Ovary (tissue), 7 donors: ENCODE measurements at regions not wholly inside any gene's neighbourhood (a gene's known extent, or its start where the extent isn't known, plus 50 kb on each side); places are given as distances from the start of the nearest gene placed in this dataset.
"Not testable (repeated sequence)": the region's sequence is repeated elsewhere in the genome, so short reads cannot be mapped to it uniquely, and the experiment has no call there.

ENCODE experiments used
- DNase-seq, 5 donors: peaks; one replicate each; pipeline ENCODE4 v3.0.0-alpha.2; 2019 to 2020
- H3K27ac ChIP-seq, 2 donors: fragments of 200-600 bp; one replicate each; pipeline versions ENCODE4 v1.5.1 to v1.8.0; 2019 to 2022
- H3K27me3 ChIP-seq: fragments of 200-600 bp; one replicate; pipeline ENCODE4 v1.8.0; 2022
- H3K36me3 ChIP-seq: fragments of 200-600 bp; sonication (generic); one replicate; pipeline ENCODE4 v1.5.1; 2019
- H3K4me1 ChIP-seq: one replicate; pipeline ENCODE4 v1.8.1; 2013; ENCODE audit warnings: mild to moderate bottlenecking, moderate library complexity; ENCODE audit not compliant: insufficient read depth
- H3K4me3 ChIP-seq: fragments of 200-600 bp; sonication (generic); one replicate; pipeline ENCODE4 v1.5.1; 2017
- H3K9me3 ChIP-seq, 2 donors: fragments of 200-600 bp in 1 of 2; sonication (generic) in 1 of 2; one replicate each; pipeline versions ENCODE4 v1.5.1 to v1.8.1; 2013 to 2019; ENCODE audit warnings: mild to moderate bottlenecking in 1 of 2, moderate library complexity in 1 of 2
- CTCF ChIP-seq, 3 donors: fragments of 450-650 bp in 2 of 3; fragments of 200-600 bp in 1 of 3; IDR thresholded peaks; one replicate each; pipeline versions ENCODE4 v1.5.1 to v1.8.0; 2016 to 2022; ENCODE audit warnings: antibody characterized with exemption in 3 of 3, mild to moderate bottlenecking in 1 of 3
- EP300 ChIP-seq: sonication (generic); formaldehyde crosslinking; IDR thresholded peaks from one replicate; pipeline ENCODE4 v1.6.1; 2017; ENCODE audit warnings: antibody characterized with exemption
- POLR2A ChIP-seq: fragments of 450-650 bp; IDR thresholded peaks from one replicate; pipeline ENCODE4 v1.6.1; 2017; ENCODE audit warnings: antibody characterized with exemption, mild to moderate bottlenecking, moderate library complexity
- WGBS, 3 donors: extraction: QIAGEN DNeasy Blood & Tissue Kit in 1 of 3; methylation state at CpG; one replicate each; pipeline versions ENCODE4 v1.1.5 to v1.1.7; 2013 to 2017; 5-methylcytosine and 5-hydroxymethylcytosine counted together
- intact Hi-C, 4 donors: fragments of 100-400 bp; cut with DNase I; formaldehyde crosslinking; loops; one replicate each; pipeline versions ENCODE4 v1.11.0 to v1.15.1; 2022 to 2023
- donor health status: DM: no; HTN: no; CAD: no; lungs with moderate emphysema.
- donor health status: DM: no; HTN: no; CAD: no.
- donor health status: Bipolar disorder and iron deficiency.
- donor health status: DM: no; HTN: no; CAD: no.
- donor health status: DM: yes; HTN: yes; CAD: no.

DNA sequence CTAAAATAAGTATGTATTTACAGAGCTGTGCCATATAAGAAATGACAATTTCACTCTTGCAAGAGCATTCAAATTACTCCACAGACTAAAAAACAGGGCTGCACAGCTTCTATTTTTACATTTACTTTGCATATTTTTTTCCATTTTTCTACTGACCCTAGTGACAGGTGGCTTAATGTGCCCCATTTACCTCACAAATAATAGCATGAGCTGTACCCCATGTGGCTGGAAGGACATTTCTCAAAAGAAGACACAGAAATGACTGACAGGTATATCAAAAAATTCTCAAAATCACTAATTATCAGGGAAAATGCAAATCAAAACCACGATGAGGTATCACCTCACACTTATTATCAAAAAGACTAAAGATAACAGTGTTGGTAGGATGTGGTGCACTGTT, 1128.6 kb downstream of the SLC16A7 start:
- no peaks in the 10 kb centered on the region for H3K36me3 ChIP-seq
- no peaks in the 10 kb centered on the region for H3K4me1 ChIP-seq
- H3K27me3 ChIP-seq, result no peaks in the 10 kb centered on the region
- no peak overlapping the region for H3K4me3 ChIP-seq
- intact Hi-C loops, result no loop called here
- no peaks in the 10 kb centered on the region for H3K9me3 ChIP-seq
- H3K27ac ChIP-seq, result no peak overlapping the region
- WGBS, 3 donors, result 49 to 72% (median 52%) methylated on average over 1 of the region's 1 CpG
- TF ChIP-seq EP300 (no peak), CTCF (IDR thresholded peaks at IDR 0.05) (no peak), POLR2A (no peak)
- DNase-seq, result no peak

DNA sequence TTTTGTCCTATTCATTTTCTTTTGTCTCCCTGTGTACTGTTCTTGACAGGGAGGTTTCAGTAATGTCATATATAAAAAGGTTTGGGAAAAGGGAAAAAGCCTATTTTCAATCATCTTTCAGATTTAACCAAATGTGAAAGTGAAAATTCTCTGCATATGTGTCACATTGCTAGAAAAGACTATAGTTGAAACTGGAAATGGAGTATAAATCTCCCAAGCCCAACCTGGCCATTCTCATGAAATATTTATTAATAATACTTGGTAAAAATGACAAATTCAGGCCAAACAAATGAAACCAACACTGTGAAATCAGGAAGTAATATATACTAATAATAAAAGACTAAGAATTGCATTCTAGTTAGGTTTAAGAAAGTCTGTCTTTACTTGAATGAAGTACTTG, 1129.2 kb downstream of the SLC16A7 start:
- Histone ChIP-seq H3K27ac (no peak overlapping the region), H3K9me3 (no peaks in the 10 kb centered on the region), H3K4me3 (no peak overlapping the region), H3K4me1 (no peaks in the 10 kb centered on the region), H3K27me3 (no peaks in the 10 kb centered on the region), H3K36me3 (no peaks in the 10 kb centered on the region)
- no peak for DNase-seq
- intact Hi-C loops, result no loop called here
- TF ChIP-seq POLR2A (no peak), CTCF (IDR thresholded peaks at IDR 0.05) (no peak), EP300 (no peak)

DNA sequence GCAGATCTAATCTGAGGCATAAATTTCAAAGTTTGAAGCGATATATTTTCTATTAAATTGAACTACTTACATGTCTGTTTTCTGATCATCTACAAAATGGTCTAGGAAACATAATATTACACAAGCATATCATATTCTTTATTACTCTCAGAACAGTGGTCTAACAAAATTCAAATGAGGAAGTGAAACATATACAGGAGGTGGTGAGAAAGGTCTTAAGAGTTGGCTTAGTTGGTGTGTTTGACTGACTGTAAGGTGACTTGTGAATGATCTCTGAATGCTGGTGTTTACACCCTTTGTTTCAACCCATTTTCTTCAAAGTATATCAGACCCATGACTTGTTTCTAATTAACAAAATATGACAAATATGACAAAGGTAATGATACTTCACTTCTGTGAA, 1156.8 kb downstream of the SLC16A7 start:
- Histone ChIP-seq H3K27ac (no peak overlapping the region), H3K4me3 (no peak overlapping the region), H3K36me3 (no peaks in the 10 kb centered on the region), H3K9me3 (no peaks in the 10 kb centered on the region), H3K4me1 (no peaks in the 10 kb centered on the region), H3K27me3 (no peaks in the 10 kb centered on the region)
- intact Hi-C loops, result no loop called here
- no peak for DNase-seq
- 51 to 97% (median 89%) methylated on average over 1 of the region's 1 CpG for WGBS, 3 donors
- no peak for TF ChIP-seq CTCF (IDR thresholded peaks at IDR 0.05)
- no peak for TF ChIP-seq EP300
- TF ChIP-seq POLR2A, result no peak

- Histone ChIP-seq H3K27me3 (no peaks in the 10 kb centered on the region), H3K36me3 (no peaks in the 10 kb centered on the region), H3K27ac (no peak overlapping the region), H3K4me3 (no peak overlapping the region), H3K4me1 (no peaks in the 10 kb centered on the region), H3K9me3 (no peaks in the 10 kb centered on the region)
- no peak for TF ChIP-seq POLR2A
- TF ChIP-seq CTCF (IDR thresholded peaks at IDR 0.05), result no peak
- TF ChIP-seq EP300, result no peak
- no peak for DNase-seq
- intact Hi-C loops, result no loop called here
- 5 to 12% (median 9%) methylated on average over 1 of the region's 1 CpG for WGBS, 3 donors
Observed at GRCh38 chr12:60758224-60758623, 1162.4 kb downstream of the SLC16A7 start.

DNA sequence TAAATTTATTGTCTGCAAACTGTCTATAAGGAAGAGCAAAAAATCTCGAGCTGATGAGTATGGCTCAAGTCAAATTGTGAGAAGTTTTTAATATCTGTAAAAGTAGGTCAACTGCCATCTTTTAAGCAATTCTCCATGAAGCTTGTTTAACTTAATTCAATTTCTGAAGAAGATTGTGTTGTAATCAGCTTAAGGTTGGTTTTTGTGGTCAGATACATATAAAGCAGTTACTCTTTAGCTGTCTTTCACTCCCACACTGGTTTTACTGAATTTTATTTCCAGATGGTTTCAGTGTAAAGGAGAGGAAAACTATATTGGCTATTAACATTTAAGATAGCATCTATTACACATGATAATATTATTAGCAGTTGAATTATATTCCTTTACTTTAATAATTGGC, 1165.1 kb downstream of the SLC16A7 start:
- DNase-seq, result no peak
- Histone ChIP-seq H3K27me3 (no peaks in the 10 kb centered on the region), H3K4me1 (no peaks in the 10 kb centered on the region), H3K36me3 (no peaks in the 10 kb centered on the region), H3K27ac (no peak overlapping the region), H3K9me3 (no peaks in the 10 kb centered on the region), H3K4me3 (no peak overlapping the region)
- intact Hi-C loops, result no loop called here
- WGBS, 3 donors, result 68 to 80% (median 69%) methylated on average over 1 of the region's 1 CpG
- TF ChIP-seq CTCF (IDR thresholded peaks at IDR 0.05) (no peak), EP300 (no peak), POLR2A (no peak)

DNA sequence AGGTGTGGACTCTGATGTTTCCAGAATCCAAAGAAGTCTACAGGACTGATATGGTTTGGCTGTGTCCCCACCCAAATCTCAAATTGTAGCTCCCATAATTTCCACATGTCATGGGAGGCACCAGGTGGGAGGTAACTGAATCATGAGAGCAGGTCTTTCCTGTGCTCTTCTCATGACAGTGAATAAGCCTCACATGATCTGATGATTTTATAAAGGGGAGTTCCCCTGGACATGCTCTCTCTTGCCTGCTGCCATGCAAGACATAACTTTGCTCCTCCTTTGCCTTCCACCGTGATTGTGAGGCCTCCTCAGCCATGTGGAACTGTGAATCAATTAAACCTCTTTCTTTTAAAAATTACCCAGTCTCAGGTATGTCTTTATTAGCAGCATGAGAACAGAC, 1205.3 kb downstream of the SLC16A7 start:
- not testable (repeated sequence) for H3K4me1 ChIP-seq
- WGBS, 3 donors, result 64 to 79% (median 77%) methylated on average over 1 of the region's 1 CpG

More for the DNA sequence above, 1205.3 kb downstream of the SLC16A7 start:
- H3K27ac ChIP-seq, intact Hi-C loops, H3K4me3 ChIP-seq, DNase-seq, H3K27me3 ChIP-seq, H3K9me3 ChIP-seq, H3K36me3 ChIP-seq: not testable (repeated sequence)
